Transverse colon (tissue), 4 donors: ENCODE measurements at regions not wholly inside any gene's neighbourhood (a gene's known extent, or its start where the extent isn't known, plus 50 kb on each side); places are given as distances from the start of the nearest gene placed in this dataset.

Experiments used
- DNase-seq: peaks from one replicate; pipeline ENCODE4 v3.0.0-alpha.2; 2019
- H3K27ac ChIP-seq, 4 donors: fragments of 200-600 bp; sonication (generic); 2 replicates each; pipeline ENCODE4 v1.5.1; 2016 to 2018; ENCODE audit warnings: inconsistent platforms in 4 of 4
- H3K27me3 ChIP-seq: fragments of 200-600 bp; sonication (generic); 2 replicates; pipeline ENCODE4 v1.5.1; 2017; ENCODE audit warnings: inconsistent platforms
- H3K36me3 ChIP-seq, 4 donors: fragments of 200-600 bp; sonication (generic); 2 replicates each; pipeline ENCODE4 v1.5.1; 2017 to 2019; ENCODE audit warnings: inconsistent platforms in 4 of 4
- H3K4me1 ChIP-seq, 4 donors: fragments of 200-600 bp; sonication (generic); 2 replicates each; pipeline ENCODE4 v1.5.1; 2017 to 2020; ENCODE audit warnings: inconsistent platforms in 4 of 4
- H3K4me3 ChIP-seq, 4 donors: fragments of 200-600 bp; sonication (generic); 1 replicate in 1 of 4; 2 replicates in 3 of 4; pipeline versions ENCODE4 v1.5.1 to v1.6.1; 2017 to 2019; ENCODE audit warnings: inconsistent platforms in 4 of 4
- H3K9me3 ChIP-seq, 2 donors: fragments of 200-600 bp; sonication (generic); 2 replicates each; pipeline ENCODE4 v1.5.1; 2017 to 2019; ENCODE audit warnings: inconsistent platforms in 2 of 2
- EP300 ChIP-seq: sonication (generic); formaldehyde crosslinking; IDR thresholded peaks from one replicate; pipeline ENCODE4 v1.6.1; 2017; ENCODE audit warnings: antibody characterized with exemption, low read depth
- POLR2A ChIP-seq: fragments of 450-650 bp; IDR thresholded peaks from one replicate; pipeline ENCODE4 v1.6.1; 2016; ENCODE audit warnings: antibody characterized with exemption, mild to moderate bottlenecking, moderate library complexity
- POLR2AphosphoS5 ChIP-seq, 3 donors: sonication (generic); formaldehyde crosslinking; IDR thresholded peaks; one replicate each; pipeline ENCODE4 v1.6.1; 2016; ENCODE audit warnings: antibody characterized with exemption in 3 of 3
- WGBS, 2 donors: methylation state at CpG; one replicate each; pipeline ENCODE4 v1.1.5; 2018; ENCODE audit warnings: low coverage in 1 of 2; 5-methylcytosine and 5-hydroxymethylcytosine counted together
- in situ Hi-C, 4 donors: fragments of 200-750 bp; cut with MboI; loops; one replicate each; pipeline versions ENCODE4 v1.15.0 to v1.15.1; 2017; ENCODE audit warnings: low sequenced_read_pairs in 3 of 4, low pct_ligation_motif_present in 1 of 4, low pct_unique_long_range_greater_than_20kb in 1 of 4
- intact Hi-C: fragments of 100-400 bp; cut with DNase I; formaldehyde crosslinking; loops from one replicate; pipeline ENCODE4 v1.15.1; 2023; ENCODE audit warnings: low total_unique reads
- TF ChIP-seq, protein P1 (sequence below), 5 experiments: fragments of 200-600 bp in 3 of 5; fragments of 450-650 bp in 2 of 5; sonication (generic) in 3 of 5; IDR thresholded peaks; 1 replicate in 2 of 5; 2 replicates in 3 of 5; pipeline ENCODE4 v1.5.1; 2016 to 2017; ENCODE audit warnings: antibody characterized with exemption in 5 of 5, inconsistent platforms in 3 of 5, mild to moderate bottlenecking in 2 of 5, moderate library complexity in 1 of 5

DNA sequence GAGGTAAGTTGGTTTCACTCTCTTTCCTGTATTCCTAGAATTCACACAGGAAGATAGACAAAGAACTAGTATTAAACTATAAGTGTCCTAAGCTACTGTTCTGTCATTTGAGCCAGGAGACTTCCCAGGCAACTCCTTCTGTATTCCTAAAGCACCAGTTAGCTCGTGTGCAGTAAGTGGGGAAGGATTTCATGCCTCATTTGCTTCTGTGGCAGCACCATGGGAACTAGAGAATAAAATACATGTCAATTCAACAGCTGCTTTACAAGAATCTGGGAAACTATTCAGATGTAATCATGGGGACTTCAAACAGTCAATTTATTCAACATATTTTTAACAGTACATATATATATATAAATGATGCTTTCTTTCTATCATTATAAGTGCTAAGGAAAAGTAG lies 762.3 kb downstream of the PRELID2 start:
- H3K27me3 ChIP-seq, result no peaks in the 10 kb centered on the region
- 29 to 38% methylated on average over 1 of the region's 1 CpG for WGBS, 2 donors
- no peaks in the 10 kb centered on the region for H3K9me3 ChIP-seq
- TF ChIP-seq POLR2A, result no peak
- TF ChIP-seq, protein P1, sequence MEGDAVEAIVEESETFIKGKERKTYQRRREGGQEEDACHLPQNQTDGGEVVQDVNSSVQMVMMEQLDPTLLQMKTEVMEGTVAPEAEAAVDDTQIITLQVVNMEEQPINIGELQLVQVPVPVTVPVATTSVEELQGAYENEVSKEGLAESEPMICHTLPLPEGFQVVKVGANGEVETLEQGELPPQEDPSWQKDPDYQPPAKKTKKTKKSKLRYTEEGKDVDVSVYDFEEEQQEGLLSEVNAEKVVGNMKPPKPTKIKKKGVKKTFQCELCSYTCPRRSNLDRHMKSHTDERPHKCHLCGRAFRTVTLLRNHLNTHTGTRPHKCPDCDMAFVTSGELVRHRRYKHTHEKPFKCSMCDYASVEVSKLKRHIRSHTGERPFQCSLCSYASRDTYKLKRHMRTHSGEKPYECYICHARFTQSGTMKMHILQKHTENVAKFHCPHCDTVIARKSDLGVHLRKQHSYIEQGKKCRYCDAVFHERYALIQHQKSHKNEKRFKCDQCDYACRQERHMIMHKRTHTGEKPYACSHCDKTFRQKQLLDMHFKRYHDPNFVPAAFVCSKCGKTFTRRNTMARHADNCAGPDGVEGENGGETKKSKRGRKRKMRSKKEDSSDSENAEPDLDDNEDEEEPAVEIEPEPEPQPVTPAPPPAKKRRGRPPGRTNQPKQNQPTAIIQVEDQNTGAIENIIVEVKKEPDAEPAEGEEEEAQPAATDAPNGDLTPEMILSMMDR (IDR thresholded peaks at IDR 0.05), result no peak
- no peak for TF ChIP-seq EP300
- no peak for TF ChIP-seq POLR2AphosphoS5 (IDR thresholded peaks at IDR 0.05)
- no peak for DNase-seq
- intact Hi-C loops (no loop called here), in situ Hi-C loops (no loop called here)
- H3K27ac ChIP-seq, result no peak overlapping the region
- H3K4me3 ChIP-seq, result no peak overlapping the region
- no peaks in the 10 kb centered on the region for H3K36me3 ChIP-seq
- H3K4me1 ChIP-seq, result no peaks in the 10 kb centered on the region

DNA sequence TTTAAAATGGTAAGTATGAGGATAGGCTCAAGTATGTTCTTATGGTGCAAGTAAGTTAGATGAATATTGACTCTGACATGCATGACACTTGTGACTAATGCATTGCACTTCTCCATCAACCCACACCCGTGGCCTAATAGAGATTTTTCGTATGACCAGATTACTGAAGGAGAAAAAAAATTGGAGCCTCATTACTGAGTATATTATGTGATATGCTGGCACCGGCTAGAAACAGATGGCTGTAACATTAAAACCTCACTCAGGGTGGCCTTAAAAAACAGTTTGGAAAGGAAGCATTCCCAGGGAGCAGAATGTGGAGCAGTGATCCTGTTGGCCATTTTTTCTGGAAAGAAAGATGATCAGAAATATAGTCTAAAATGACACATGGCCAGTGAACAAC lies 766.4 kb downstream of the PRELID2 start:
- no peak overlapping the region for H3K27ac ChIP-seq
- intact Hi-C loops, result no loop called here
- H3K36me3 ChIP-seq, result no peaks in the 10 kb centered on the region
- in situ Hi-C loops, result no loop called here
- no peaks in the 10 kb centered on the region for H3K4me1 ChIP-seq
- 86 to 88% methylated on average over 3 of the region's 3 CpGs for WGBS, 2 donors
- DNase-seq, result no peak
- no peaks in the 10 kb centered on the region for H3K27me3 ChIP-seq
- H3K4me3 ChIP-seq, result no peak overlapping the region
- H3K9me3 ChIP-seq, result no peaks in the 10 kb centered on the region
- TF ChIP-seq POLR2A, result no peak

DNA sequence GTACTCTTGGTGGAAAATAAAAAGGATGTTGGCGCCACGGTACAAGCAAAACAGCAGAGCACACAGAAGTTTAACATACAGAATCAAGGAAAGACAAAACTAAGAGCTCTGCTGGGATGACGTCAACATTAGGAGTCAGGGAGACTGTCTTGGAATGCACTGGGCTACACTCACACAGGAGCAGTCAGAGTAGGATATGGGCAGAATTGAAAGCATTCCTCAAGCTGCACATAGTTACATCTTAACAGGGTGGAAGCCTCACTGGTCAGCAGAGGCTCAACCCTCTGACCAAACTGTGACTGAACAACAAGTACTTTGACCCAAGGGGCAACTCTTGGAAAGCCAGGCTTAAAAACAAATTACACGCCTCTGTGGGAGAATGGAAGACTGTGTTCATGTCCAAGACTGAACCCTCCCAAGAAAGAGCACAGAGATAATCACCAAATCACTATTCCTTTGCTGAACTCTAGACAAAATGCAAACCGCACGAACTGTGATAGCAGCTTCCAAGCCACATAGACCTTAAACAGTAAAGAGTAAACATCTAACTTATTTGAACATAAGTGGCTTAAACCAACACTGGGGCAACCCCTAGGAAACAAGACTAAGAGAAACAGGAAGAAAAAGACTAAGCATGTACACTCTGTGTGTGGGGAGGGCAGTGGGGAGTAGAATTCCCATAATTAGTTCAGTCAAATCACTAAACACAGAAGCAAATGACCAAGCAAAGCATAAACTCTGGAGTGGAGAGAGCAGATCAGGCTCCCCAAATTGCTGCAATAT lies 772.7 kb downstream of the PRELID2 start:
- Histone ChIP-seq H3K4me3 (no peak overlapping the region), H3K27ac (no peak overlapping the region), H3K36me3 (no peaks in the 10 kb centered on the region), H3K9me3 (no peaks in the 10 kb centered on the region), H3K4me1 (no peaks in the 10 kb centered on the region), H3K27me3 (no peaks in the 10 kb centered on the region)
- no peak for TF ChIP-seq EP300
- no peak for TF ChIP-seq POLR2AphosphoS5 (IDR thresholded peaks at IDR 0.05)
- TF ChIP-seq, protein P1 (IDR thresholded peaks at IDR 0.05), result no peak
- no peak for TF ChIP-seq POLR2A
- intact Hi-C loops (no loop called here), in situ Hi-C loops (no loop called here)
- DNase-seq, result no peak
- WGBS, 2 donors, result 72 to 88% methylated on average over 3 to 6 of the region's 6 CpGs

DNA sequence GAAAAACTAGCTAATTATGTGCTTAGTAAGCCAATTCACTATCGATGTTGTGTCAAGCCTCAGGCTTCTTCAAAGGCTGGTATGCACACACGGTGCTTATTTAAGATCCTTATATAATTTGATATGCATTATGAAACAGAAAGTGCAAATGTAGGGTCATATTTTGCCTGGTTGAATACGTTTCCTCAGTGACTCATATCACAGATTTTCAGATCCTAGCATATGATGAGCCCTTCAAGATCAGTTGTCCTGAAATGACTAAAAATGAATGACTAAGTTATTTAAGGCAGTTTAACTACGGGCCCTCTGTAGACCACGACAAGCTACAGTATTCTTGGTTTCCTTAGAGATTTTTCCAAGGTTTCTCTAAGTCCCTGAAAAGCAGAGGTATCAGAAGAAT lies 778.3 kb downstream of the PRELID2 start:
- WGBS, 2 donors, result 47 to 63% methylated on average over 5 of the region's 5 CpGs
- no peaks in the 10 kb centered on the region for H3K27me3 ChIP-seq
- no peak overlapping the region for H3K27ac ChIP-seq
- in situ Hi-C loops (no loop called here), intact Hi-C loops (loop anchor here (5.0 kb wide), 1 partner anchor 1941 kb away; no protein-coding TSS in a partner anchor)
- H3K4me3 ChIP-seq, result no peak overlapping the region
- no peaks in the 10 kb centered on the region for H3K9me3 ChIP-seq
- no peak for DNase-seq
- TF ChIP-seq, protein P1 (IDR thresholded peaks at IDR 0.05), result no peak
- TF ChIP-seq POLR2AphosphoS5 (IDR thresholded peaks at IDR 0.05) (no peak), EP300 (no peak), POLR2A (no peak)
- H3K4me1 ChIP-seq, result no peaks in the 10 kb centered on the region
- H3K36me3 ChIP-seq, result no peaks in the 10 kb centered on the region

DNA sequence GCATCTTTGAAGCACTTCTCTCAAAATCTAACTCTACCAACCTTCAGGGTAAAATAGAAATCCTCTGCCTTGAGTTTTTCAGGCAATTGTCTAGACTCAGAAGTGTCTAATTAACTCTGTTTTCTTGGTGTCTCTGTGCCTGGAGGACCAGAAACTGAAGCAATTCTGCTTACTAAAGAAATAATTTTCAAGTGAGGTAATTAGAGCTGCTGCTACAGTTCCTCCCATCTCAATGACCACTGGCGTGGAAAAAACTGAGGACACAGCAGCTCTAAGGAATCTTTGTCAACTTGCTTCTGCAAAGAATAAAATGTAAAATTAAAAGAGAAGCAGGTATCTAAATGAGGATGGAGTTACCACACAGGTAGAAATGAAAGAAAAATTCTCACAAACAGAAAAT lies 785.0 kb downstream of the PRELID2 start:
- 25 to 75% methylated on average over 1 of the region's 1 CpG for WGBS, 2 donors
- in situ Hi-C loops, result no loop called here
- TF ChIP-seq POLR2A (no peak), EP300 (no peak), POLR2AphosphoS5 (IDR thresholded peaks at IDR 0.05) (no peak)
- TF ChIP-seq, protein P1 (IDR thresholded peaks at IDR 0.05), result no peak
- Histone ChIP-seq H3K9me3 (no peaks in the 10 kb centered on the region), H3K4me1 (no peaks in the 10 kb centered on the region), H3K36me3 (no peaks in the 10 kb centered on the region), H3K27ac (no peak overlapping the region), H3K27me3 (no peaks in the 10 kb centered on the region), H3K4me3 (no peak overlapping the region)
- intact Hi-C loops, result no loop called here
- DNase-seq, result no peak
